GM19395 (cell line): ENCODE measurements at regions not wholly inside any gene's neighbourhood (a gene's known extent, or its start where the extent isn't known, plus 50 kb on each side); places are given as distances from the start of the nearest gene placed in this dataset.

Source experiments
- ATAC-seq: cut with Tn5 transposase; IDR thresholded peaks from one replicate; pipeline ENCODE4 v1.9.1; 2021; ENCODE audit warnings: mild to moderate bottlenecking, moderate library complexity; ENCODE audit not compliant: unreplicated experiment

GRCh38 chr10:110432084-110432483, 65.6 kb upstream of the DUSP5 start:
- no peak for ATAC-seq

GRCh38 chr10:110432814-110433565, 64.7 kb upstream of the DUSP5 start:
- no peak for ATAC-seq

DNA sequence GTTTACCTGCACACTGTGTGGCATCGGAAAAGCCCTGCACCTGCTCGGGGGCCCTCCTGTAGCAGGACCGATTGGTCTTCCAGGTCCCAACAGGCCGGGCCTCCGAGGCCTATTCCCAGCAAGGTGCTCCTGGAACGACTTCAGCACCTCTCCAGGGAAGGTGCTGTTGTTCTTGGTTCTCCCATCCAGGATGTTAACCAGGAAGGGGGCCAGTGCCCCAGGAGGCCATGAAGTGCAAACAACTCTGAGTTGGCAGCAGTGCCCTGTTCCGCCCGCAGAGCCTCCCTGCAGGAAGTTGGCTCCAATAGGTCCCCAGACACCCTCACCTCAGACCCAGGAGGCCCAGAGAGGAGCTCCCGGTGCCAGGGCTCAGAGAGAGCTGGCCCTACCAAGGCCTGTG, 64.0 kb upstream of the DUSP5 start:
- no peak for ATAC-seq

- ATAC-seq: no peak
Measured at GRCh38 chr10:110434489-110435096, 63.1 kb upstream of the DUSP5 start.

GRCh38 chr10:110436554-110437350, 61.0 kb upstream of the DUSP5 start:
- no peak for ATAC-seq

DNA sequence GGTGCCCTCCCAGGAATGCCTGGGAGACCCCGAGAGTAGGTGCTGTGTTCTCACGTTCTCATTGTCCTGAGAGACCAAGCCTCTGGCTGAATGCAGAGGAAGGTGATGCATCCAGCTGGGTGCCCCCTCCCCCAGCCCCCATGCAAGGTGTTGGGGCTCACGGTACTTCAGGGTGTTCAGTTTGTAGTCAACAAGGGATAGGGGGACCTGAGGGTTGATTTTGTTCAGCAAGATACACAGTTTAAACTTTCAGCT, 60.4 kb upstream of the DUSP5 start:
- no peak for ATAC-seq

GRCh38 chr10:110437761-110438341, 59.9 kb upstream of the DUSP5 start:
- ATAC-seq: no peak

DNA sequence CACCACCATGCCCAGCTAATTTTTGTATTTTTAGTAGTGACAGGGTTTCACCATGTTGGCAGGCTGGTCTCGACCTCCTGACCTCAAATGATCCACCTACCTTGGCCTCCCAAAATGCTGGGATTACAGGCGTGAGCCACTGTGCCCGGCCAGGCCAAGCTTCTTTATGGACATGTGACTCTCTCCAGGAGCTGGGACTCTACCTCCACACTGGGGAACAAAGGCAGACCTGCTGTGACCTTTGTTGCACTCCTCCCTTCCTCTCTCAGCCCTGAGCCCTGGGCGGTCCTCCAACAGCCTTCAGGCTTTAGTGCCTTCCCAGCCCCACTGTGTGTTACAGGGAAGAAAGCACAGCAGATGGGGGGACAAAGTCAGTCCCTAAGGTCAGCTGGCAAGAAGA, 55.0 kb upstream of the DUSP5 start:
- ATAC-seq: no peak

DNA sequence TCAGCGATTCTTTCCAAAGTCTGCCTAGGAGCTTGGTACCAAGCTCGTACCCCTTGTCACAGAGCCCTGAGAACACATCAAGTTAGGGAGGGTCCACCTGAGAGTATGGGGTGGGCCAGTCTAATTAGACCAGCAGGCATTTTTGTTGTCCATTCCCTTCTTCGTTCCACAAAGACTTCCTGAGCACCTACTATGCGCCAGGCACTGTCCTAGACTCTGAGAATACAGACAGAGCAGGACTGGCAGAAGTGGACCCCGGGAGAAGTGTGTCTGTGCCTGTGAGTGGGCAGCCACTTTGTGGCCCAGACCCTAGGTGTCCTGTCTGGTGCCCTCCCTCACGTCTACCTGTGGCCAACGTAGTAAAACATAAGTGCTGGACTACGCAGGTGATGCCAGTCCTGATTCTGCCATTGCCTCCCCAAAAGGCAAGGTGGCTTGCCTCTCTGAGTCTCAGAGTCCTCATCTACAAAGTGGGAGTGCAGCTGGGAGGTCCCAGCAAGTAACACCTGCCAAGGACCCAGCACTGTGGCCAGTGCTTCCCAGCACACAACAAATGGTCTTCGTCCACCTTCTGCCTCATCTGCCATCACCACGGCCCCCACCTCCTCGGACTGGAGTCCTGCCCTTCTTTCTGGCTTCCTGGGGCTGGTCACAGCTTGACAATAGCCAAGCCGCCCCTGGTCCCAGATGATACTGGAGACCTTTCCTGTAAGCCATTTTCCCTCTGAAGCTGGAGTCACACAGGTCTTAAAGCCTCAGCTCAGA, 54.3 kb upstream of the DUSP5 start:
- ATAC-seq: no peak

DNA sequence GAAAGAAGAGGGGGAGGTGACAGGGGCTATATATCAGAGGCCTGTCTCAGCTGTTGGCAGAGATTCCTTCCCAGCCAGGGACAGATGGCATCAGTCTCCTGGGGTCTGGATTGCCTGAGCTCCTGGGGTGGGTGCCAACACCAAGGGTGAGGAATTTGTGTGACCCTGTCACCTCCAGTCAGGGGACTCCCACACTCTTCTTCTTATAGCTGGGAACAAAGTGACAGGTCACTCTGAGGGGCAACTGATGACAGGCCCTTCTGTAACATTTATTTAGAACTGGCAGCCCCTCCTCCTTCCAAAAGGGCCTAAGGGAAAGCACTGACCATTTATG, 53.7 kb upstream of the DUSP5 start:
- ATAC-seq: no peak

DNA sequence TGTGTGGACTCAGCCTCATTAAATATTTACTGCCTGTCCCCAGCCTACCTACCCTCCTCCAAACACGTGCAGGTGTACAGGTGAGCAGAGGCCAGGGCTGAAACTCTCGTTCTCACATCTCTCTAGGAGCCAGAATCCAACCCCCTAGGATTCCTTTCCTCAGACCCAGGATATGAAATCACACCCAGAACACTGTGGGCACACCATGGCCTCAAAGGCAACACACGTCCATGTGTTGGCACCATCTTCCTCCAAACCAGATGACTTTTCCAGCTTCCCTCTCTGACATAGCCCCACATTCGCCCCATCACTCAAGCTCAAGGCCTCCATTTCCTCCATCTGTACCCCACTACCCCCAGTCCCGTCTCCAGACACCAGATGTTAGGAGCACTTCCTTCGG, 51.8 kb upstream of the DUSP5 start:
- ATAC-seq: no peak

- ATAC-seq: no peak
Measured at GRCh38 chr10:110446277-110446676, 51.4 kb upstream of the DUSP5 start.

DNA sequence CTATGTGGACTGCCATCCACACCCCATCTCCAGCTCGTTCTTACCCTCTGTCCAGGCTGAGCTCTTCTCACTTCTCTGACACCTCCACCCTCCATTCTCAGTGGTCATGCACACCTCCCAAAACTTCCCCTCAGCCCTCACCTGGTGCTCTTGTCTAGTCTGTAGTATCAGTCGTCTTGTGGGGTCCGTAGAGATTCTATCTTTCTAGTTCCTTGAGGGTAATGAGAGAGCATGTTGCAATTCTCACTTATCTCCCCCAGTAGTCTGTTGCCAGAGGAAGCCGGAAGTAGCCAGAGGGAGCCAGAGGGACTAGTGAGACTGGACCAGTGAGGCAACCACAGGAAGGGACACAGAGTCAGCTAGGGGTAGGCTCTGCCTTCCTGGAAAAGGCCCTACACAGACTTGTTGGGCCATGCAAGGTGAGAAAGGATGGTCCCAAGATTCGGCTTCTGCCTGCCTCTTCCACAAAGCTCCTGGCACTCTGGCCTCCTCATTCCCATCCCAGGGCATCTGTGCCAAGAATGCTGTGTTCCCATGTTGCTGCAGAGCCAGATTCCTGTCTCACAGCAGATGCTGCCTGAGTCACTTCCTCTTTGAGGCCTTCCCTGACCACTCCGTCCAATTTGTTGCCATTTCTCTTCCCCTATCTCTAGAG, 50.6 kb upstream of the DUSP5 start:
- ATAC-seq: no peak

GRCh38 chr10:110447886-110448285, 49.8 kb upstream of the DUSP5 start:
- no peak for ATAC-seq
